ENCODE measurements at regions not wholly inside any gene's neighbourhood (a gene's known extent, or its start where the extent isn't known, plus 50 kb on each side); places are given as distances from the start of the nearest gene placed in this dataset.

DNA sequence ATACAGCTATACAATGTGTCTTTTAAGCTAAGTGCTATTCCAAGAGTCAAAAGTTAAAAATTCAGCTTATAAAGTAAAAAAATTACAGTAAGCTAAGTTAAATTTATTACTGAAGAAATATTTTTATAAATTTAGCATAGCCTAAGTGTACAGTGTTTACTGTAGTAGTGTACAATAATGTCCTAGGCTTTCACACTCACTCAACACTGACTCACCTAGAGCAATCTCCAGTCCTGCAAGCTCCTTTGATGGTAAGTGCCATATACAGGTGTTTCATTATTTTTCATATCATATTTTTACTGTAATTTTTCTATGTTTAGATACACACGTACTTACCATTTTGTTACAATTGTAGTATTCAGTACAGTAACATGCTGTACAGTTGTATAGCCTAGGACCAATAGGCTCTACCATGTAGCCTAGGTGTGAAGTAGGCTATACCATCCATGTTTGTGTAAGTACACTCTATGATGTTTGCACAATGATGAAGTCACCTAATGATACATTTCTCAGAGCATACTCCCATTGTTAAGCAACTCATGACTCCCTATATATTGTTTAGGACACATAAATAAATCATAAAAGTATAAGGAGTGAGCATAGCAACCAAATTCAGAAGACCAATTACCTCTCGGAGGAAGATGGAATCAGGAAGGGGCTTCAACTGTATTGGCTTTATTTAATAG, 165.1 kb upstream of the SLC30A5 start:
- Mint-ChIP-seq H3K9me3 (peaks cover 16% of the 10 kb centered on the region), H3K27me3 (no peaks in the 10 kb centered on the region), H3K27ac (no peak overlapping the region), H3K36me3 (ENCODE audit: low read depth) (no peaks in the 10 kb centered on the region), H3K4me1 (ENCODE audit: low read depth) (no peaks in the 10 kb centered on the region), H3K4me3 (no peak overlapping the region)
- no peak for DNase-seq

DNA sequence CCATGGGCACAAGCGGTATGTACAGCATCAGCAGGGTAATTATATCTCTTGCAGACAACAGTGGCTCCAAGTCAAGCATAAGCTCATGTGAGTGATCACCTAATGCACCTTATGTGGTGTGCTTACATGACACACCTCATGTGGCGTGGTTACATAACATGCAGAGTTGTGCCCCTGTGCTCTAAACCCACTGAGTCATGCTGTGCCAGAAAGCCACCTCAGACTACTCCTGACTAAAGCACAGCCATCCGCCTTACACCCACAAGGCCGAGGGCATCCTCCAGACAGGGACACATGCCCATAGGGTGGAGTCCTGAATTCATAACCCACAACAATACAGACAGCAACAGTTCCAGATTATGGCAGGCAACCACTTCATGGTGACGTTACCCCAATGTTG, 163.7 kb upstream of the SLC30A5 start:
- H3K4me1 Mint-ChIP-seq (ENCODE audit: low read depth): no peaks in the 10 kb centered on the region
- H3K4me3 Mint-ChIP-seq: no peak overlapping the region
- DNase-seq: no peak
- H3K36me3 Mint-ChIP-seq (ENCODE audit: low read depth): no peaks in the 10 kb centered on the region
- no peaks in the 10 kb centered on the region for H3K27me3 Mint-ChIP-seq
- H3K27ac Mint-ChIP-seq: no peak overlapping the region
- peaks cover 20% of the 10 kb centered on the region for H3K9me3 Mint-ChIP-seq

DNA sequence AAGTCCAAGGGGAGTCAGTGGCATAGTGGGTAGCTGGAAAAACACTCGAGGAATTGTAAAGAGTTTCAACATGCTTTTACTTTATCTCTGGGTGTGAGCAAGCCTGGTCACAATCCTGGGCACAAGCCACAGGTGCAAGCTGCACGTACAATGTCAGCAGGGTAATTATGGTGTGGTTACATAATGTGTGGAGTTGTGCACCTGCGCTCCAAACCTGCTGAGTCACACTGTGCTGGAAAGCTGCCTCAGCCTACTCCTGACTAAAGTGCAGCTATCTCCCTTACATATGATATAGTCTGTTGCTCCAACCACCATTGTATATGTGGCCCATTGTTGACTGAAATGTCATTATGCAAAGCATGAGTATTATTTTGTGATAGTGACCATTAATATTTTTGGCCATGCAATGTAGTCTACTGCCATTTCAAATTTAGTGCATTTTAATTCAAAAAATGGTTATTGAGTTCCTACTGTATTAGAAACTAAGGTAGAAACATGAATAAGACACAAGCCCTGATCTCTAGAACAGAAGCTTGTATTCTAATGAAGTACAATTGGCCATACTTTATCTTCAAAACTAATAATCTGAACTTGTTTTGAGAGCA, 160.9 kb upstream of the SLC30A5 start:
- H3K27me3 Mint-ChIP-seq: no peaks in the 10 kb centered on the region
- no peak for DNase-seq
- no peaks in the 10 kb centered on the region for H3K36me3 Mint-ChIP-seq (ENCODE audit: low read depth)
- H3K4me3 Mint-ChIP-seq: no peak overlapping the region
- H3K9me3 Mint-ChIP-seq: peaks cover 20% of the 10 kb centered on the region
- no peak overlapping the region for H3K27ac Mint-ChIP-seq
- no peaks in the 10 kb centered on the region for H3K4me1 Mint-ChIP-seq (ENCODE audit: low read depth)

DNA sequence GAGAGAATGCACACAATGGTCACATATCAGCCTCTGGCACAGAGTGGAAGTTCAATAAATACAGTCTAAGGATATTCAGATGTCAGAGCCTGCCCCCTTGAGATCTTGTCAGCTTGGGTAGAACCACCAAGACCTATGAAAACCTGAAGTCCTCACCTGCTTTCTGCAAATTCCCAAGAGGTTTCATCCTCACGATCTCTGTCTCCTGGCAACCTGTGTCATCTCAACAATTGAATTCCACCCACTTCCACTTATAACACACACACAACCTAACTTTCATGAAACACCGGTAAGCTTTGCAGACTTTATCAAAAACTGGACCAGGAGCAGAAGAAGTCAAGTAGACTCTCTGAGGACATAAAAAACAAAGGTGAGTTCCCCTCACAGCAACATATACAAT, 151.6 kb upstream of the SLC30A5 start:
- DNase-seq: no peak
- Mint-ChIP-seq H3K36me3 (ENCODE audit: low read depth) (no peaks in the 10 kb centered on the region), H3K27ac (no peak overlapping the region), H3K27me3 (no peaks in the 10 kb centered on the region), H3K9me3 (no peaks in the 10 kb centered on the region), H3K4me3 (no peak overlapping the region), H3K4me1 (ENCODE audit: low read depth) (no peaks in the 10 kb centered on the region)

DNA sequence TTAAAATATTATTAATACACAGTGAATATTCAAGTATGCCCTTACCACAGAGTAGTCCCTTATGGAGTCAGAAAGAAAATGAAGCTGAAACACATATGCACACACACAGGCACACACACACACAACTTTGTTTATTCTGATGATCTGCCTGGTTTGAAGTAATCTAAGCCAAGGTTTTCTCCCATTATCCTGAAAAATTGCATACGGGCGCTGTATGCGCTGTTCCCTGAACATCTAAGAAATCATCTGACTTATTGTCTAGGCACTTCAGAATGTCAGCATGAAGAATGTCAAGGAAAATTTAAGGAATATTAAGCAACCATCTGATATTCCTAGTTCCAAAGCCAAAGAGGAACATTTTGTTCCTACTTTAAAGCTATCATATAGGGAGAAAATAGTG, 147.1 kb upstream of the SLC30A5 start:
- H3K27me3 Mint-ChIP-seq: no peaks in the 10 kb centered on the region
- H3K4me1 Mint-ChIP-seq (ENCODE audit: low read depth): no peaks in the 10 kb centered on the region
- no peak overlapping the region for H3K27ac Mint-ChIP-seq
- no peaks in the 10 kb centered on the region for H3K9me3 Mint-ChIP-seq
- H3K36me3 Mint-ChIP-seq (ENCODE audit: low read depth): no peaks in the 10 kb centered on the region
- DNase-seq: no peak
- no peak overlapping the region for H3K4me3 Mint-ChIP-seq

DNA sequence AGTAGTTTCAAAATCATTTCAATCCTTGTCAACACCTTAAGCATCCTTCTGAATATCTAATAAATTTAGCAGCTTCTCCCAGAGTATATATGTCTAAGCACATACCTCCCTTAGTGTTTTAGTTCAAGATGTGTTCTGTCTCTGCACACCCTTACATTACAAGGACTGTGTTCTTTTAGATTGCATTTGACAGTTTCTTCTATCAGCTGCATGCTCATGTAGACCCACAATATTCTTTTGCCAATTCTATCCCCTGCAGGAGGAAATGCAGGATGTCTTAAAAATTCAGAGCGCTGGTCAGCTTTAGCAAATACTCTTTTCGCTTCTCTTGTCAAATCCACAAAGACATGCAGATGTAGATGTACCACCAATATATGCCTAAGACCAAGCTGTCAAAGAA, 145.8 kb upstream of the SLC30A5 start:
- H3K9me3 Mint-ChIP-seq: no peaks in the 10 kb centered on the region
- H3K27ac Mint-ChIP-seq: no peak overlapping the region
- no peak overlapping the region for H3K4me3 Mint-ChIP-seq
- no peaks in the 10 kb centered on the region for H3K27me3 Mint-ChIP-seq
- no peaks in the 10 kb centered on the region for H3K4me1 Mint-ChIP-seq (ENCODE audit: low read depth)
- no peaks in the 10 kb centered on the region for H3K36me3 Mint-ChIP-seq (ENCODE audit: low read depth)
- DNase-seq: no peak

DNA sequence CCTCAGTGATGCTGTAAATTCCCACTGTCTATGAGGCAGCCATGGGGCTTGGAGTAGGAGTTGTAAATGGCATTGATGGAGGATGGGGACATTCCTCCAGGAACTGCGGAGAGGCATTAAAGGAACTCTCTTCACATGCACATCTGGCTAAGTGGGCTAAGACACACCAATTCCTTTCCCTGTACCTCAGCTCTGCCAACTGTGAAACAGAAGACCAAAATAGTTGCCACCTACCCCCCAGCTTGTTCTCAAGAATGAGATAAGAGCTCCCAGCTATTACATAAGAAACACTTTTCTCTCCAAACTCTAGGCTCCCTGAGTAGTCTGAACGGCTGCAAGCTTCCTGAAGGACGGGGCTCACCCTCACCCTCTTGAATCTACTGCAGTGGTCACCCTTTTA, 144.6 kb upstream of the SLC30A5 start:
- H3K36me3 Mint-ChIP-seq (ENCODE audit: low read depth): no peaks in the 10 kb centered on the region
- no peaks in the 10 kb centered on the region for H3K9me3 Mint-ChIP-seq
- H3K27ac Mint-ChIP-seq: no peak overlapping the region
- H3K4me3 Mint-ChIP-seq: no peak overlapping the region
- no peak for DNase-seq
- no peaks in the 10 kb centered on the region for H3K4me1 Mint-ChIP-seq (ENCODE audit: low read depth)
- no peaks in the 10 kb centered on the region for H3K27me3 Mint-ChIP-seq

DNA sequence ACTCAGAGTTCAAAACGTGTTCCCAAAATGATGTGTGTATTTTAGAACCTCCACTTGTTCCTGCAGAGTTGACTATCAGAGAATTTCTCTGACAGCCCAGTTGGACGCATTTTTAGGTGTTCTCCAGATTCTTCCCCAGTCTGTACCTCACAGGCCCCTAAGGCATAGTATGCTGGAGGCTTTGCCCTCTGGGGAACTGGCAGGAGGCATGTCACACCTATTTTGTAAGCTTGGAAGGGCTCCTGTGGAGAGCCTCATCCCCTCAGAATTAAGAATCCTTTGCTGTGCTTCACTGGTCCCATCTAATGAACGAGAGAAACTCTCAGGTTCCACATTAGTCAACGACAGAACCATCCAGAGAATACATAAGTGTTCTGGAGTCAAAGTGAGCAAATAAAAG, 144.1 kb upstream of the SLC30A5 start:
- no peak overlapping the region for H3K27ac Mint-ChIP-seq
- DNase-seq: no peak
- H3K36me3 Mint-ChIP-seq (ENCODE audit: low read depth): no peaks in the 10 kb centered on the region
- H3K9me3 Mint-ChIP-seq: no peaks in the 10 kb centered on the region
- no peaks in the 10 kb centered on the region for H3K27me3 Mint-ChIP-seq
- H3K4me3 Mint-ChIP-seq: no peak overlapping the region
- no peaks in the 10 kb centered on the region for H3K4me1 Mint-ChIP-seq (ENCODE audit: low read depth)

DNA sequence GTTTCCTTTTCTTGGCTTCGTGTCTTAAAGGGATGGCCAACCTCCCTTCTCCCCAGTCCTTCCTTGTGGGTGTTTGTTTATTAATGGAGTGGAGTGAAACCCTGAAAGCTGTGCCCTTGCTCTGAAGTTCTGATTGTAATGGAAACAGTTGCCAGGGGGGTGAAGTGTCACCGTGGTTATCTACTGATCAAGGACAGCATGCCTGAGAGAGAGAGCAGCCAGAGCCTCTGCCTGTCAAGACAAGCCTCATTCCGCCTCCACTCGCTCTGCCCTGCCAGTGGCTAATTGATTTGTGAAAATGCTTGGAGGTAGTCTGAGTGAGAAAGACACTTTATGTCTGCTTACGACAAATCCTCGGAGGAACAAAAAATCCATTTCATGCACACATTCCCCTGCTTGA, 143.7 kb upstream of the SLC30A5 start:
- Mint-ChIP-seq H3K4me1 (ENCODE audit: low read depth) (no peaks in the 10 kb centered on the region), H3K27me3 (no peaks in the 10 kb centered on the region), H3K27ac (no peak overlapping the region), H3K36me3 (ENCODE audit: low read depth) (no peaks in the 10 kb centered on the region), H3K4me3 (no peak overlapping the region), H3K9me3 (no peaks in the 10 kb centered on the region)
- no peak for DNase-seq

DNA sequence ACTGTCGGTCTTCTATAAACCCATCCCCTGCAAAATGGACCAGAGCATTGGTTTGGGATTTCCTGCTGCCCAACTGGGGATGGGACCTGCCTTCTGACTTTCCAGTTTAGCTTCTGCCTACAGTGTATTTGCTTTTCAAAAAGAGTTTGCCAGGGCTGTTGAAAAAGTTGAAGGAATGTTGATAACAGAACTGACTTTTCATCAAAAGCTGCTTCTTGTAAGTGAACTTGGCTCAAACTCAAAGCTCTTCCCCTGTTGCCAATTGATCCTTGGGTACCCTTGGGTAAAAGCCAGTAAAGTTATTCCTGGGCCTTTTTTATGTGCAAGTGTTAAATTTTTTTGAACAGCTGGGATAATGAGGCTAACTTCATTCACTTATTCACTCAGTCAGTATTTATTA, 142.9 kb upstream of the SLC30A5 start:
- no peak overlapping the region for H3K4me3 Mint-ChIP-seq
- no peak for DNase-seq
- no peaks in the 10 kb centered on the region for H3K9me3 Mint-ChIP-seq
- H3K4me1 Mint-ChIP-seq (ENCODE audit: low read depth): no peaks in the 10 kb centered on the region
- no peaks in the 10 kb centered on the region for H3K27me3 Mint-ChIP-seq
- no peaks in the 10 kb centered on the region for H3K36me3 Mint-ChIP-seq (ENCODE audit: low read depth)
- H3K27ac Mint-ChIP-seq: no peak overlapping the region

DNA sequence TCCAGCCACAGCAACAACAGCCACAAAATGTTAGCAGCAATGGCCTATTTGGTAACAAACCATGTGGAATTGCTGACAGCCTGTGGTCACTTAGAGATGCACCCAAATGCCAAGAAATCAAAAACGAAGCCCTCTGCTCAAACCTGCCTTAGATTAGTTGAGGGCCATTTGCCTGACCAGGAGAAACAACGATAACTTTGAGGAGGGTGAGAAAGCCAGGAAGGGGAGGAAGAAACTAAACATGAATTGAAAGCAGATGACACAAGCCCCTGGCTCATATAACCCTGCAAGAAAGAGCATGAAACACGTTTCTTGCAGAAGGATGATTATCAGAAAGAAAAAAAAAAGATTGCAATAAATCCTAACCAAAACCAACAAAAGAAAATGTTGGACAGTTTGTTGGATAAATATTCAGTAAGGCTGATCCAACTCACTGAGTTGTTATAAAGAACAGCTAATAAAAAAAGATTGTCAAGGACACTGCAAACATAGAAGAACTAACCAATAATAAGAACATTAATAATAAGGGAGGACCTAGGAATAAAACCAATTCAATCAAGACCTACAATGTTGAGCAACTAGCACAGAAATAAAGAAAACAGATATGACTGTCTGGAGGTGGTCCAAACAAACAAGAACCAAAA, 140.5 kb upstream of the SLC30A5 start:
- H3K27me3 Mint-ChIP-seq: no peaks in the 10 kb centered on the region
- H3K36me3 Mint-ChIP-seq (ENCODE audit: low read depth): no peaks in the 10 kb centered on the region
- DNase-seq: no peak
- H3K9me3 Mint-ChIP-seq: no peaks in the 10 kb centered on the region
- no peak overlapping the region for H3K4me3 Mint-ChIP-seq
- no peak overlapping the region for H3K27ac Mint-ChIP-seq
- H3K4me1 Mint-ChIP-seq (ENCODE audit: low read depth): no peaks in the 10 kb centered on the region

DNA sequence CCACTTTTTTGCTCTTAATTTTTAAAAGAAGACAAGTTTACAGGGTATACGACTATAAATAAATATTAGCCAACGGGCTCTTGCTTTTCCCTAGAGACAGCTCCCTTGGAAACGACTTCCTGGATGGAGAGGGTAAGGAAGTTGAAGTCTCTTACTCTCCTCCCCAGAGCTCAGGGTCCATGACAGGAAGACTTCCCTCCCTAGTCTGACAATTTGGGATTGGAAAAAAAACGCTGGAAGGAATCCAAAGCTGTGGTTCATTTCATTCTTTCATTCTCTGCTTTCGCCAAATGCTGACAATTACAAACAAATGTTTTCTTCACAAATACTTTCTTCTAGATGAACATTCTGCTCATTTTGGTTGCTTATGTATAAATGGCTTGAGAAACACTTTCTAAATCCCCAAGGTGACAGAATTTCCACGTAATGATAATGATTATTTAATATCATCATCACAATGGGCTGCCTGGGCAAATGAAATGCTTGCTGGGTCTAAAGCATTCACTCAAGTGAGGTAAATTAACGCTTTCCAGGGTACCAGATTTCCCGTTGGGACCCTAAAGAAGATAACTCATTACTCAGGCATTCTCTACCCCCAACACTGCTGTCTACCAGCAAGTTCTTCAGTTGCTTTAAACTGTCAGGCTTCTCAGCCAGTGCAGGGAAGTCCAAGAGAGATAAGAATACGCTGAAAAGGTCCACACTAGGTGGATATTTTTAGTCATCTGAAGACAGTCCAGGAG, 139.8 kb upstream of the SLC30A5 start:
- no peak for DNase-seq
- H3K36me3 Mint-ChIP-seq (ENCODE audit: low read depth): no peaks in the 10 kb centered on the region
- no peak overlapping the region for H3K27ac Mint-ChIP-seq
- no peaks in the 10 kb centered on the region for H3K27me3 Mint-ChIP-seq
- H3K9me3 Mint-ChIP-seq: no peaks in the 10 kb centered on the region
- H3K4me1 Mint-ChIP-seq (ENCODE audit: low read depth): no peaks in the 10 kb centered on the region
- no peak overlapping the region for H3K4me3 Mint-ChIP-seq

DNA sequence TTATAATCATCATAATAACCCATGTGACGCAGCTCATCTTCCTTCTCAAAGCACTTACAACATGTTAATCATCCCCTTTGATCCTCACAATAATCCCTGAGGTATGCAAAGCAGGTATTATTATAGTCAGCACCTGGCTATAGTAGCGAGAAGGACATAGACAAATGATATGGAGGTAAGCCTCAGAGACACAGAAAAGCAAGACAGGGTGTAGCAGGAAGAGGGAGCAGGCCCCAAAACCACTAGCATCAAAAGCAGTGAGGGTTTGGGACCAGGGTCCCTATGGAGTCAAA, 139.2 kb upstream of the SLC30A5 start:
- DNase-seq: no peak
- Mint-ChIP-seq H3K27me3 (no peaks in the 10 kb centered on the region), H3K27ac (no peak overlapping the region), H3K36me3 (ENCODE audit: low read depth) (no peaks in the 10 kb centered on the region), H3K4me1 (ENCODE audit: low read depth) (no peaks in the 10 kb centered on the region), H3K4me3 (no peak overlapping the region), H3K9me3 (no peaks in the 10 kb centered on the region)

DNA sequence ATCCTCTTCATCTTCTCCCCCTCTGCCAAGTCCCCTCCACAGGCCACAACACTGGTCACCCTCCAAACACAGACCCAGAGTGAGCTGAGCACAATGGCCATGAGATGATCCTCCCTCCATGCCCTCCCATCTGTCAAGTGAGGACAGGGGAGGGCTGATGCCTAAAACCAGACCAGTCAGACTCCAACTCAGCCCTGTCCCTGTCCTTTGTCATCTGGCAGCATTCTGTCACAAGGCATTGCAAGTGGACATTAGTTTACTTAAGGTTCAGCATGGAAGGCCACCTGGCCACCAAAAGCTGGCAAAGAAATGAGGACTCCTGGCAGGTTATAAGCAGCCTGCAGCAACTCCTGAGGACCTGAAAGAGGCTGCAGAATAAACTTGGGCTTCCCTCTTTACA, 136.2 kb upstream of the SLC30A5 start:
- Mint-ChIP-seq H3K9me3 (no peaks in the 10 kb centered on the region), H3K36me3 (ENCODE audit: low read depth) (no peaks in the 10 kb centered on the region), H3K4me3 (no peak overlapping the region), H3K4me1 (ENCODE audit: low read depth) (no peaks in the 10 kb centered on the region), H3K27me3 (no peaks in the 10 kb centered on the region), H3K27ac (no peak overlapping the region)
- no peak for DNase-seq

DNA sequence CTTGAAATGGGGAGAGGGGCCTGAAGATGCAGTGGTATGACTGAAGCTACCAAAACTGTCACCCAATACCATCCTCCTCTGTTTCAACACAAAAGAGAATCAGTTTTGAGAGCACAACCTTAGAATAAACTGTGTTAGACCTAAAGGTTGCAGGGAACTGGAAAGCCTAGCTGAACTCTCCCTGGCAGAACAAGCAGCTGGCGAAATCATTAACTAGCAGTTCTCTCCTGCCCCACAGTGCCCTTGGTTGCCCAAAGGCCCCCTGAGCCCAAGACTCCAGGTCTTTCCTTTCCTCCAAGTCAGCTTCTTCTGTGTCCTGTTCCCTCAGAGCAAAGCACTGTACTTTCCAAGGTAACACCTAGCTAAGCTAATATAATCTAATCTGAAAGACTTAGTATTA, 135.4 kb upstream of the SLC30A5 start:
- H3K4me3 Mint-ChIP-seq: no peak overlapping the region
- H3K36me3 Mint-ChIP-seq (ENCODE audit: low read depth): no peaks in the 10 kb centered on the region
- H3K4me1 Mint-ChIP-seq (ENCODE audit: low read depth): peaks cover 3% of the 10 kb centered on the region
- H3K27ac Mint-ChIP-seq: no peak overlapping the region
- DNase-seq: no peak
- H3K9me3 Mint-ChIP-seq: no peaks in the 10 kb centered on the region
- H3K27me3 Mint-ChIP-seq: no peaks in the 10 kb centered on the region
